HepG2 (cell line): ENCODE measurements at regions not wholly inside any gene's neighbourhood (a gene's known extent, or its start where the extent isn't known, plus 50 kb on each side); places are given as distances from the start of the nearest gene placed in this dataset.

ENCODE experiments used
- ATAC-seq: fragments of 200-7000 bp; cut with Tn5 transposase; 3 replicates; pipeline ENCODE4 v1.9.1; 2020; ENCODE audit warnings: mild to moderate bottlenecking, moderate library complexity
- BruUV-seq: library from RNA; stranded (reverse); fragments of 400-500 nt; replicated peaks from 2 replicates; lab custom pipeline; 2021; lab: Mats Ljungman, UMichigan
- CTCF ChIA-PET: fragments of 300-600 bp; formaldehyde crosslinking; extraction: SDS; loops from one replicate; lab custom pipeline; 2021; ENCODE audit warnings: low total read pairs, inconsistent platforms, low intra/inter-chr PET ratio; lab: Yijun Ruan, JAX
- POLR2A ChIA-PET: fragments of 350-600 bp; sonication (Branson Sonifier 250); formaldehyde crosslinking; loops from one replicate; lab custom pipeline; 2020; ENCODE audit warnings: antibody characterized with exemption, inconsistent platforms; lab: Yijun Ruan, JAX
- DNase-seq: peaks from one replicate; pipeline ENCODE4 v3.0.0-alpha.2; 2015; ENCODE audit warnings: low spot score
- FAIRE-seq: peaks from 3 replicates; lab custom pipeline; 2011; peaks lifted over from hg19 to GRCh38; lab: Jason Lieb, UNC
- H2AFZ ChIP-seq: one replicate; pipeline ENCODE4 v1.6.1; 2011; ENCODE audit warnings: low read length, inconsistent platforms
- H3K27ac ChIP-seq: fragments of 300-600 bp; 3 replicates; pipeline ENCODE4 v1.8.0; 2011; ENCODE audit warnings: mixed run types, mild to moderate bottlenecking, mixed read lengths, low read length, inconsistent platforms; ENCODE audit not compliant: insufficient read depth; ENCODE audit errors: extremely low read length
- H3K27me3 ChIP-seq, 2 experiments: fragments of 200-600 bp in 1 of 2; 2 replicates in 1 of 2; 3 replicates in 1 of 2; pipeline versions ENCODE4 v1.6.0 to v1.8.0; 2011; ENCODE audit warnings: low read length in 2 of 2, mild to moderate bottlenecking in 2 of 2, moderate library complexity in 2 of 2, inconsistent platforms in 1 of 2; ENCODE audit not compliant: insufficient read depth in 2 of 2, control insufficient read depth in 1 of 2
- H3K36me3 ChIP-seq, 2 experiments: fragments of 200-600 bp in 1 of 2; replicated peaks in 1 of 2; 2 replicates in 1 of 2; 3 replicates in 1 of 2; pipeline versions ENCODE4 v1.5.1 to v1.8.0; 2011; ENCODE audit warnings: low read length in 2 of 2, inconsistent platforms in 1 of 2; ENCODE audit not compliant: insufficient read depth in 2 of 2, control insufficient read depth in 1 of 2
- H3K4me1 ChIP-seq: 2 replicates; pipeline ENCODE4 v1.5.1; 2012; ENCODE audit warnings: low read length, inconsistent platforms; ENCODE audit not compliant: insufficient read depth
- H3K4me2 ChIP-seq: 2 replicates; pipeline ENCODE4 v1.6.0; 2011; ENCODE audit warnings: low read depth, low read length, inconsistent platforms
- H3K4me3 ChIP-seq, 3 experiments: fragments of 200-600 bp in 1 of 3; sonication (generic), shearing (Covaris generic) in 1 of 3; replicated peaks in 1 of 3; 2 replicates each; pipeline ENCODE4 v1.5.1; 2011 to 2016; ENCODE audit warnings: low read length in 3 of 3, inconsistent platforms in 2 of 3, low read depth in 2 of 3, mild to moderate bottlenecking in 2 of 3, control low read depth in 1 of 3, mixed read lengths in 1 of 3; ENCODE audit not compliant: insufficient read depth in 1 of 3
- H3K79me2 ChIP-seq: one replicate; pipeline ENCODE4 v1.6.1; 2011; ENCODE audit warnings: low read length, inconsistent platforms; ENCODE audit not compliant: insufficient read depth
- H3K9ac ChIP-seq: 2 replicates; pipeline ENCODE4 v1.6.0; 2011; ENCODE audit warnings: mild to moderate bottlenecking, low read depth, low read length, inconsistent platforms; ENCODE audit not compliant: insufficient read depth
- H3K9me3 ChIP-seq: 2 replicates; pipeline ENCODE4 v1.5.1; 2012; ENCODE audit warnings: mild to moderate bottlenecking, low read length
- H4K20me1 ChIP-seq: 2 replicates; pipeline ENCODE4 v1.6.0; 2011; ENCODE audit warnings: inconsistent platforms, mild to moderate bottlenecking, low read length, moderate library complexity; ENCODE audit not compliant: insufficient read depth
- E2F1 ChIP-seq: sonication (generic); formaldehyde crosslinking; IDR thresholded peaks from 2 replicates; pipeline ENCODE4 v1.5.0; 2020; ENCODE audit warnings: missing genetic modification reagents
- FOXC1 ChIP-seq: sonication (generic); formaldehyde crosslinking; IDR thresholded peaks from 2 replicates; pipeline ENCODE4 v1.8.0; 2022; ENCODE audit warnings: mild to moderate bottlenecking, missing genetic modification reagents, borderline replicate concordance
- GABPB1 ChIP-seq: IDR thresholded peaks from 2 replicates; pipeline ENCODE4 v1.6.1; 2016; ENCODE audit warnings: mild to moderate bottlenecking, missing genetic modification reagents, moderate library complexity, missing compliant biosample characterization
- HNRNPL ChIP-seq: fragments of 200-400 bp; formaldehyde crosslinking; IDR thresholded peaks from 2 replicates; pipeline ENCODE4 v1.6.1; 2017; ENCODE audit warnings: mild to moderate bottlenecking, low read depth, low read length
- JUNB ChIP-seq: sonication (generic); formaldehyde crosslinking; IDR thresholded peaks from 2 replicates; pipeline ENCODE4 v1.8.0; 2022; ENCODE audit warnings: missing genetic modification reagents, mild to moderate bottlenecking, borderline replicate concordance
- MAFF ChIP-seq: IDR thresholded peaks from 2 replicates; pipeline ENCODE4 v1.6.1; 2011; ENCODE audit warnings: low read depth, low read length, improper control_type of control experiment
- MEIS2 ChIP-seq: sonication (generic); formaldehyde crosslinking; IDR thresholded peaks from 2 replicates; pipeline ENCODE4 v1.9.0; 2021; ENCODE audit warnings: mild to moderate bottlenecking, missing genetic modification reagents
- NCOA5 ChIP-seq: sonication (generic); formaldehyde crosslinking; IDR thresholded peaks from 2 replicates; pipeline ENCODE4 v1.4.0; 2020; ENCODE audit warnings: missing genetic modification reagents
- NONO ChIP-seq, 2 experiments: fragments of 450-650 bp in 1 of 2; sonication (generic) in 1 of 2; formaldehyde crosslinking in 1 of 2; IDR thresholded peaks in 1 of 2; conservative IDR thresholded peaks in 1 of 2; 2 replicates each; pipeline versions ENCODE4 v1.6.1 to v1.8.0; 2017 to 2022; ENCODE audit warnings: mild to moderate bottlenecking in 1 of 2, missing genetic modification reagents in 1 of 2, moderate library complexity in 1 of 2
- PPARG ChIP-seq: conservative IDR thresholded peaks from 2 replicates; pipeline ENCODE4 v1.6.1; 2016; ENCODE audit warnings: missing biosample characterization, missing genetic modification reagents
- SRF ChIP-seq: IDR thresholded peaks from 2 replicates; pipeline ENCODE4 v1.6.1; 2011; ENCODE audit warnings: mild to moderate bottlenecking, low read depth, low read length, moderate library complexity
- THAP11 ChIP-seq: IDR thresholded peaks from 2 replicates; pipeline ENCODE4 v1.6.1; 2016; ENCODE audit warnings: missing biosample characterization, missing genetic modification reagents
- ZNF354B ChIP-seq: sonication (generic); formaldehyde crosslinking; IDR thresholded peaks from 2 replicates; pipeline ENCODE4 v1.8.0; 2022; ENCODE audit warnings: mild to moderate bottlenecking, missing genetic modification reagents
- ZNF468 ChIP-seq: sonication (generic); formaldehyde crosslinking; IDR thresholded peaks from 2 replicates; pipeline ENCODE4 v1.8.0; 2022; ENCODE audit warnings: mild to moderate bottlenecking, moderate library complexity, missing genetic modification reagents
- ZNF616 ChIP-seq: sonication (generic); formaldehyde crosslinking; IDR thresholded peaks from 2 replicates; pipeline ENCODE4 v1.5.0; 2020; ENCODE audit warnings: low read depth, mild to moderate bottlenecking, missing genetic modification reagents
- ZNF720 ChIP-seq: sonication (generic); formaldehyde crosslinking; IDR thresholded peaks from 2 replicates; pipeline ENCODE4 v1.4.0; 2020; ENCODE audit warnings: missing genetic modification reagents
- WGBS: methylation state at CpG from one replicate; pipeline ENCODE4 v1.1.6; 2017; ENCODE audit warnings: low lambda C conversion rate; 5-methylcytosine and 5-hydroxymethylcytosine counted together
- in situ Hi-C: cut with HindIII; loops from 2 replicates; pipeline ENCODE4 v1.10.0; 2017; ENCODE audit warnings: low pct_unique_long_range_greater_than_20kb; ENCODE audit not compliant: extremely low pct_ligation_motif_present
- intact Hi-C: fragments of 100-400 bp; cut with micrococcal nuclease; formaldehyde crosslinking; loops from one replicate; pipeline ENCODE4 v1.10.0; 2022; ENCODE audit not compliant: unreplicated experiment

GRCh38 chr7:34354011-34354410 lies 304.0 kb upstream of the NPSR1 start:
- WGBS = 98% methylated on average over 3 of the region's 3 CpGs
- no peak overlapping the region for H3K4me2 ChIP-seq
- no peak overlapping the region for H3K27ac ChIP-seq
- no peaks in the 10 kb centered on the region for H3K36me3 ChIP-seq
- ATAC-seq (no peak), FAIRE-seq (no peak), DNase-seq (no peak)
- no peaks in the 10 kb centered on the region for H3K4me1 ChIP-seq
- H3K4me3 ChIP-seq = no peak overlapping the region
- in situ Hi-C loops = no loop called here
- ChIA-PET POLR2A (no interaction called here), CTCF (no interaction called here)
- H3K79me2 ChIP-seq = no peaks in the 10 kb centered on the region
- H3K9ac ChIP-seq = no peak overlapping the region
- intact Hi-C loops = no loop called here
- H3K9me3 ChIP-seq = no peaks in the 10 kb centered on the region
- no peaks in the 10 kb centered on the region for H4K20me1 ChIP-seq
- BruUV-seq = no TSS peak
- H2AFZ ChIP-seq = no peak overlapping the region
- no peaks in the 10 kb centered on the region for H3K27me3 ChIP-seq
- no peak for TF ChIP-seq THAP11 (CRISPR knock-in tag)
- TF ChIP-seq PPARG (CRISPR knock-in tag) = no peak
- TF ChIP-seq ZNF720 (CRISPR knock-in tag) = no peak
- TF ChIP-seq GABPB1 (CRISPR knock-in tag) = no peak
- no peak for TF ChIP-seq NCOA5 (CRISPR knock-in tag)
- no peak for TF ChIP-seq ZNF616 (CRISPR knock-in tag)
- TF ChIP-seq E2F1 = no peak
- TF ChIP-seq MEIS2 (CRISPR knock-in tag) = no peak
- TF ChIP-seq NONO (IDR thresholded peaks at IDR 0.05) = no peak
- no peak for TF ChIP-seq NONO (CRISPR knock-in tag; conservative IDR thresholded peaks at IDR 0.05)
- TF ChIP-seq JUNB (CRISPR knock-in tag) = no peak
- TF ChIP-seq ZNF354B (CRISPR knock-in tag) = no peak
- TF ChIP-seq FOXC1 = no peak
- TF ChIP-seq MAFF = no peak
- TF ChIP-seq ZNF468 = no peak
- TF ChIP-seq SRF = no peak
- TF ChIP-seq HNRNPL = no peak
